ENCODE measurements at regions not wholly inside any gene's neighbourhood (a gene's known extent, or its start where the extent isn't known, plus 50 kb on each side); places are given as distances from the start of the nearest gene placed in this dataset.
A peak's percentile ranks its signal among the peaks of the same experiment; 100 is the strongest.

DNA sequence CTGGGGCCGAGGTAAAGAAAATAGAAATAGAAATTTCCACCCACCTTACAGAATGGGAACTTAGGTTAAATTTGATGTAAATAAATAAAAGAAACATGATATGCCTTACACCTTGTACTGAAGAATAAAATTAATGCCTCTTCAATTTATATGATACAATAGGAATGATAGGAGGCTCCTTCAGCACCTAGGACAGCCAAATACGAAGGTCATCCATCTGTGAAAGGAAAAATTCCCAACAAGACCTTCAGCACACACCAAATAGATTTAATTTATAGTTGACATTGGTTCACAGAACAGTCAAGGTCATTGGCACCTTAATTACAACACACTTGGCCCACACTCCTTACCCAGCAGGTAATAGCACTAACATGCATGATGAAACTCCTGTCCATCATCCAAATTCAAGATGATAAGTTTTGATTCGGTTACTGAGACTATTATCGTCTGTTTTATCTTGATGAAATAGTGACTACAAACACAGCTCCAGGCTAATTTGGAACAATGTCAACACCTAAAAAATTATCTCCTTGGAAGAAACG, 250.9 kb downstream of the SNX13 start:
- DNase-seq (ENCODE audit: low read depth in 2 of 2): no peak

DNA sequence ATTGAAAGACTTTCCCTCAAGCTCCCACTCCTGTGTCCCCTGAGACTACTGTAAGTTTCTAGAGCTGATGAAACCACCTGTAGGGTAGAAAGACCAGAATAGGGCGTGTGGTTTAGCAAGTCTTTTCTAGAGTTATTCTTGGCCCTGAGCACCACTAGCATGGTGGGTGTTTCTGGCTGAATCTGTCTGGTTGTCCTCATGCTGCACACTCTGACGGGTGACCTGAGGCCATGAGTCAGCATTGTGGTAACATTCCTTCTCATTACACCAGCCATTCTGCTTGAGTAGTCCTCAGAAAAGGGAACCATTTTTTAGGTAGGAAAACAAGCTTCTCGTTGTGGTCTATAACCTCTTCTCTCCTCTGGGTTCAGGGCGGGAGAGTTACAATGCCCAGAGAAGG, 250.3 kb downstream of the SNX13 start:
- no peak for DNase-seq (ENCODE audit: low read depth in 2 of 2)

DNA sequence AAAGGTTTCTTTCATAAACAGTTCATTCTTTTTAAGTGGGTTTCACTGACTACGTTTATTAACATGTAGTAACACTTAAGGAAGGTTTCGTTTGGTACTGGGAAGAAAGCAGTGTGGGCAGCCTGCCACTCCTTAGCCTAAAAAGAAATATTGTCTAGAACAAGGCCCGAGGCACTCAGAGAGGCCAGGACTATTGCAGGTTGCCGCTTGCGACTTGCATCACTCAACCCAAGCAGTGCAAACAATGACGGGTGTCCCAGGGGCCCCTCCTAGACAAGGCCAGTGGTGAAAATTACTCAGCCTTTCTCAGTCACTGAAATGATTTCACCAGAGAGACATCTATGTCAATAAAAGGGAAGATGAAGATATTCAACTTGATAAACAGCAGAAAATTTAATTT, 243.9 kb downstream of the SNX13 start:
- DNase-seq (ENCODE audit: low read depth in 2 of 2): no peak

GRCh38 chr7:17697128-17697881, 243.0 kb downstream of the SNX13 start:
- DNase-seq (ENCODE audit: low read depth in 2 of 2): no peak

- DNase-seq (ENCODE audit: low read depth in 2 of 2): no peak
Measured at GRCh38 chr7:17699696-17700095, 240.6 kb downstream of the SNX13 start.

GRCh38 chr7:17700138-17700537, 240.2 kb downstream of the SNX13 start:
- DNase-seq (ENCODE audit: low read depth in 2 of 2): no peak

DNA sequence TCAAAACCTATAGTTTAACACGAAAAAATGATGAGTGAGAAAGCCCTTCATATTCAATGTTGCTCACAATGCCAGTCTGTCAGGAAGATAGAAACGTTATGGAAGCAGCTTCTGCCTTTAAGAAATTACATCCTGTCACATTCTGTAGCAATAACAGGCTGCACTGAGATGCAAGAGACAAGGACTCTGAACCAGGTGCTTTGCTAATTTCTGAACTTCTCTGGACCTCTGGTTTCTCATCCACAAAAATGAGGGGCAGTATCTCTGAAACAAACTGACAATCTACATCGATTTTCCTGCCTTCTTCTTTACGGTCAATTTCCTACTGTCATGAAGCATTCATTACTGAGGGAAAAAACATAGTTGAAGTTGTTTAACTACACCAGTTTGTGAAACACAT, 234.0 kb downstream of the SNX13 start:
- DNase-seq (ENCODE audit: low read depth in 2 of 2): no peak

GRCh38 chr7:17706734-17707133, 233.6 kb downstream of the SNX13 start:
- DNase-seq (ENCODE audit: low read depth in 2 of 2): peak in 1 of 2 donors; percentile 2

GRCh38 chr7:17709127-17709526, 231.2 kb downstream of the SNX13 start:
- no peak for DNase-seq (ENCODE audit: low read depth in 2 of 2)

DNA sequence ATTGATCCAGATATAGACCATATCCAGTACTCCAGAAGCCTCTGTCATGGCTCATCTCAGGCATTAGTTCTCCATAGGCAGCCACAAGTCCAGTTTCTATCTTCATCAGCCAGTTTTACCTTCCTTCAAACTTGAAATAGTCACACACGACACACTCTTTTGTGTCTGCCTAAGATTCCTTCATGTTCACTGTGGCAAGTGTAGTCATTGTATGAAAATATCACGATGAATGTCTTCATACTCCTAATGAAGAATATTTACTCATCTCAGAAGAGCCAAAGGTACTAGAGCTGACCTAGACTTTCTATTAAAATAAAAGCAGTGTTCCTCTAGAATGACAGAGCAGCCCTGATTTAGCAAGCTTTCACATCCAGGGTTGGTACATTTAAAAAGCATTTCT, 230.7 kb downstream of the SNX13 start:
- DNase-seq (ENCODE audit: low read depth in 2 of 2): no peak

GRCh38 chr7:17710312-17710711, 230.0 kb downstream of the SNX13 start:
- DNase-seq (ENCODE audit: low read depth in 2 of 2): no peak

GRCh38 chr7:17713584-17713983, 226.7 kb downstream of the SNX13 start:
- DNase-seq (ENCODE audit: low read depth in 2 of 2): no peak

DNA sequence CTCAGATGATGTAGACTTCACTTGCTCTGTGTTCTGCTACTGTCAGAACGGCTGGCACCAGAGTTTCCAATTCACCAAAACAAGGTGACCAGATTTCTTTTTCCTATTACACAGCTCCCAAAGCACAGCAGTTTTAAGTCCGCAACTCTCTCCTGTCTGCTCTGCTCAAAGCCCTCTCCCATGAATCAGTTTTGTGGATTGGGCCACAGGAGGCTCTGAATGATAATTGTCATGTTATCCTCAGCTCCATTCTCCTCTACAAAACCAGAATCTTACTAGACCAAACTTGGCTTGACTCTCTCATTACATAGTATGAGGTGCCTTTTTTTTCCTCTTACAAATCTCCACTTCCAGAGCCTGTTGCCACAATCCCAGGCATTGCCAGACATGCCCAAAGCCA, 223.5 kb downstream of the SNX13 start:
- no peak for DNase-seq (ENCODE audit: low read depth in 2 of 2)

- DNase-seq (ENCODE audit: low read depth in 2 of 2): no peak
Measured at GRCh38 chr7:17719998-17720397, 220.3 kb downstream of the SNX13 start.

GRCh38 chr7:17721736-17722285, 218.5 kb downstream of the SNX13 start:
- DNase-seq (ENCODE audit: low read depth in 2 of 2): no peak

GRCh38 chr7:17722798-17723197, 217.5 kb downstream of the SNX13 start:
- no peak for DNase-seq (ENCODE audit: low read depth in 2 of 2)

DNA sequence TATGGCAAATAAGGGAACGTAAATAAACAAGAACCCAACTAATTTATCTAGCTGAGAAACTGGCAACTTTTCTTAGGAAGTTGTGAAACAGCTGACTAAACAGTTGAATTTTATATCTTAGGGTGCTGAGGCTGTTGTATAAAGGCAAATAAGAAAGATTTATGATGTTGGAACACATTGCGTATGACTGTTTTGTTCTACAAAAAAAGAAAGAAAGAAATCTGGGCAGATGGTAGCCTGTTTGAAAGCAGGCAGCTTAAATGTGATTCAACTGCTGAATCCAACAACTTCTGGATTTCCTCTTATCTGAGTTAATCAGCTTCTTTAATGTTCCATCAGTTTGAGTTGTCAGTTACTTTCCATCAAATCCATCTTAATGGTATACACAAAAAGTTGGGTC, 214.5 kb downstream of the SNX13 start:
- DNase-seq (ENCODE audit: low read depth in 2 of 2): no peak

DNA sequence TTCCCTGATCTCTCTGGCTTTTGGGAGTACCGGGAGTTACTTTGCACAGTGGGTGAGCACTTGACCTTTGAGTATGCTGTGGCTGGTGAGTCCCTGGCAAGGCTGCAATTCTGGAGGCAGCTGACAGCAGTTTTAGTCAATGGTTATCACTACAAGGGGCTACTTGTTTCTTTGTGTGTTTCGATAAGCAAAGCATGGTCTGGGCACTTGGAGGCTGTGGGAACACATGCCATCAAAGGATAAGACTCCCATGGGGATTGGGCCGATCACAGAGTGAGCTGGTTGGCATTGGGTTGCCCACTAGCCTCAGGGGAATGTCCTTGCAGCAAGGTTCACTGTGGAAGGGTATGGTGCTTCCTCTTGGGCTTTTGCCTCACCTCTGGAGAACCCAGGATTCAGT, 208.2 kb downstream of the SNX13 start:
- no peak for DNase-seq (ENCODE audit: low read depth in 2 of 2)
